WTC11 (cell line): ENCODE measurements at regions not wholly inside any gene's neighbourhood (a gene's known extent, or its start where the extent isn't known, plus 50 kb on each side); places are given as distances from the start of the nearest gene placed in this dataset.

ENCODE experiments used
- ATAC-seq: fragments of 200-7000 bp; cut with Tn5 transposase; 2 replicates; pipeline ENCODE4 v1.10.0; 2021; ENCODE audit warnings: mild to moderate bottlenecking, moderate library complexity
- CTCF ChIA-PET: fragments of 300-600 bp; sonication (Branson Sonifier 250); formaldehyde crosslinking; loops from one replicate; lab custom pipeline; 2021; ENCODE audit warnings: antibody characterized with exemption; lab: Charles Lee
- POLR2A ChIA-PET: fragments of 350-600 bp; sonication (Branson Sonifier 250); formaldehyde crosslinking; loops from one replicate; lab custom pipeline; 2021; ENCODE audit warnings: antibody characterized with exemption; lab: Charles Lee
- DNase-seq: peaks from one replicate; pipeline ENCODE4 v3.0.0; 2021; ENCODE audit warnings: low spot score
- H3K27ac Mint-ChIP-seq: 2 replicates; pipeline ENCODE4 v1.8.0; 2021; ENCODE audit warnings: mixed read lengths
- H3K27me3 Mint-ChIP-seq: 2 replicates; pipeline ENCODE4 v1.8.0; 2021; ENCODE audit warnings: low read depth, mild to moderate bottlenecking, moderate library complexity, mixed read lengths
- H3K36me3 Mint-ChIP-seq: 2 replicates; pipeline ENCODE4 v1.8.0; 2021; ENCODE audit warnings: mixed read lengths
- H3K4me1 Mint-ChIP-seq: 2 replicates; pipeline ENCODE4 v1.8.0; 2022; ENCODE audit warnings: mixed read lengths
- H3K4me3 Mint-ChIP-seq: 2 replicates; pipeline ENCODE4 v1.8.0; 2021; ENCODE audit warnings: mild to moderate bottlenecking, moderate library complexity, mixed read lengths
- H3K9me3 Mint-ChIP-seq: 2 replicates; pipeline ENCODE4 v1.8.0; 2021; ENCODE audit warnings: mixed read lengths
- AFF4 ChIP-seq: sonication (generic); formaldehyde crosslinking; IDR thresholded peaks from 2 replicates; pipeline ENCODE4 v1.8.1; 2023; ENCODE audit warnings: mild to moderate bottlenecking, missing genetic modification reagents, borderline replicate concordance
- ATF1 ChIP-seq: sonication (generic); formaldehyde crosslinking; IDR thresholded peaks from 2 replicates; pipeline ENCODE4 v1.8.1; 2023; ENCODE audit warnings: mild to moderate bottlenecking, moderate library complexity, missing genetic modification reagents
- CREB1 ChIP-seq: sonication (generic); formaldehyde crosslinking; IDR thresholded peaks from 2 replicates; pipeline ENCODE4 v1.8.0; 2023; ENCODE audit warnings: mild to moderate bottlenecking, missing genetic modification reagents
- GABPB1 ChIP-seq: sonication (generic); formaldehyde crosslinking; IDR thresholded peaks from 2 replicates; pipeline ENCODE4 v1.8.1; 2023; ENCODE audit warnings: mild to moderate bottlenecking, missing genetic modification reagents
- HMGXB4 ChIP-seq: sonication (generic); formaldehyde crosslinking; IDR thresholded peaks from 2 replicates; pipeline ENCODE4 v1.8.1; 2023; ENCODE audit warnings: mild to moderate bottlenecking, moderate library complexity, missing genetic modification reagents
- PRRX2 ChIP-seq: fragments of 250-450 bp; sonication (Bioruptor Pico); IDR thresholded peaks from 2 replicates; pipeline ENCODE4 v1.8.0; 2021; ENCODE audit warnings: mild to moderate bottlenecking
- SMAD3 ChIP-seq: sonication (generic); formaldehyde crosslinking; IDR thresholded peaks from 2 replicates; pipeline ENCODE4 v1.8.0; 2022; ENCODE audit warnings: missing genetic modification reagents, mild to moderate bottlenecking, borderline replicate concordance
- TCF7 ChIP-seq: sonication (generic); formaldehyde crosslinking; IDR thresholded peaks from 2 replicates; pipeline ENCODE4 v1.8.0; 2022; ENCODE audit warnings: mild to moderate bottlenecking, low read depth, missing genetic modification reagents, moderate library complexity
- USF1 ChIP-seq: sonication (generic); formaldehyde crosslinking; IDR thresholded peaks from 2 replicates; pipeline ENCODE4 v1.8.0; 2022; ENCODE audit warnings: mild to moderate bottlenecking, missing genetic modification reagents
- ZNF263 ChIP-seq: sonication (generic); formaldehyde crosslinking; IDR thresholded peaks from 2 replicates; pipeline ENCODE4 v1.8.1; 2022; ENCODE audit warnings: low read depth, mild to moderate bottlenecking, moderate library complexity, missing genetic modification reagents
- ZNF416 ChIP-seq: fragments of 250-450 bp; sonication (Bioruptor Pico); IDR thresholded peaks from 2 replicates; pipeline ENCODE4 v1.9.0; 2021; ENCODE audit warnings: mild to moderate bottlenecking, inconsistent platforms
- ZNF532 ChIP-seq: fragments of 250-450 bp; sonication (Bioruptor Pico); IDR thresholded peaks from 2 replicates; pipeline ENCODE4 v1.9.0; 2021; ENCODE audit warnings: mild to moderate bottlenecking, borderline replicate concordance
- TF ChIP-seq, protein P1 (sequence below): fragments of 200-600 bp; IDR thresholded peaks from 2 replicates; pipeline ENCODE4 v1.8.0; 2022; ENCODE audit warnings: antibody characterized with exemption
- TF ChIP-seq, protein P2 (sequence below): sonication (generic); formaldehyde crosslinking; conservative IDR thresholded peaks from 2 replicates; pipeline ENCODE4 v1.8.1; 2022; ENCODE audit warnings: mild to moderate bottlenecking, missing genetic modification reagents

GRCh38 chr3:8213286-8213685, 288.3 kb upstream of the LMCD1 start:
- POLR2A ChIA-PET, result no interaction called here
- CTCF ChIA-PET, result no interaction called here
- no peak overlapping the region for H3K27ac Mint-ChIP-seq
- ATAC-seq (no peak), DNase-seq (no peak)
- H3K4me3 Mint-ChIP-seq, result no peak overlapping the region
- peaks cover 32% of the 10 kb centered on the region for H3K9me3 Mint-ChIP-seq
- no peaks in the 10 kb centered on the region; the same call in 1 of the 2 replicates for H3K36me3 Mint-ChIP-seq
- H3K27me3 Mint-ChIP-seq, result no peaks in the 10 kb centered on the region
- H3K4me1 Mint-ChIP-seq, result peaks cover 7% of the 10 kb centered on the region
- TF ChIP-seq ZNF263 (no peak), SMAD3 (no peak), GABPB1 (CRISPR knock-in tag) (no peak), HMGXB4 (no peak), ZNF416 (CRISPR knock-in tag) (no peak), ZNF532 (CRISPR knock-in tag) (no peak), ATF1 (CRISPR knock-in tag) (no peak), AFF4 (CRISPR knock-in tag) (no peak), PRRX2 (CRISPR knock-in tag) (no peak), TCF7 (CRISPR knock-in tag) (no peak)
- TF ChIP-seq, protein P1, sequence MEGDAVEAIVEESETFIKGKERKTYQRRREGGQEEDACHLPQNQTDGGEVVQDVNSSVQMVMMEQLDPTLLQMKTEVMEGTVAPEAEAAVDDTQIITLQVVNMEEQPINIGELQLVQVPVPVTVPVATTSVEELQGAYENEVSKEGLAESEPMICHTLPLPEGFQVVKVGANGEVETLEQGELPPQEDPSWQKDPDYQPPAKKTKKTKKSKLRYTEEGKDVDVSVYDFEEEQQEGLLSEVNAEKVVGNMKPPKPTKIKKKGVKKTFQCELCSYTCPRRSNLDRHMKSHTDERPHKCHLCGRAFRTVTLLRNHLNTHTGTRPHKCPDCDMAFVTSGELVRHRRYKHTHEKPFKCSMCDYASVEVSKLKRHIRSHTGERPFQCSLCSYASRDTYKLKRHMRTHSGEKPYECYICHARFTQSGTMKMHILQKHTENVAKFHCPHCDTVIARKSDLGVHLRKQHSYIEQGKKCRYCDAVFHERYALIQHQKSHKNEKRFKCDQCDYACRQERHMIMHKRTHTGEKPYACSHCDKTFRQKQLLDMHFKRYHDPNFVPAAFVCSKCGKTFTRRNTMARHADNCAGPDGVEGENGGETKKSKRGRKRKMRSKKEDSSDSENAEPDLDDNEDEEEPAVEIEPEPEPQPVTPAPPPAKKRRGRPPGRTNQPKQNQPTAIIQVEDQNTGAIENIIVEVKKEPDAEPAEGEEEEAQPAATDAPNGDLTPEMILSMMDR, result no peak
- TF ChIP-seq, protein P2, sequence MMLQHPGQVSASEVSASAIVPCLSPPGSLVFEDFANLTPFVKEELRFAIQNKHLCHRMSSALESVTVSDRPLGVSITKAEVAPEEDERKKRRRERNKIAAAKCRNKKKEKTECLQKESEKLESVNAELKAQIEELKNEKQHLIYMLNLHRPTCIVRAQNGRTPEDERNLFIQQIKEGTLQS (CRISPR knock-in tag), result no peak
- TF ChIP-seq, all 79 proteins: peak for 0

DNA sequence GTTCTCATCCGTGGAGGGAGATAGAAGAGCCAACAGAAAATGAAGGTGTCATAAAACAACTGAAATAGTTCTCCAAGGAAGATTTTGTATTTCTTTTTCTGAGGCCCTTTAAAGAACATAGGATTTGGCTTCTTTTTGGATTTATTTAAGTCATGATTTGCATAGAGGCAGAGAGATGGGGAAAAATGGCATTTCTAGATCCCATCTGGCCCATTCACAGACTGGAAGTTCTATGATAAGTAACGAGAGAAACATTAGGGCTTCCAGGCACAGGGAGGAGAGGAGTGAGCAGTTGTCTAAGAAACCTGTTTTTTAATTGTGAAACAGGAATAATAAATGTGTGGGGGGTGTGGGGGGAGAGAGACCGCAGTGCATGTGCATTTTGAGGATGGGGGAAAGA, 285.8 kb upstream of the LMCD1 start:
- H3K4me1 Mint-ChIP-seq, result peaks cover 7% of the 10 kb centered on the region
- DNase-seq (no peak), ATAC-seq (no peak)
- H3K36me3 Mint-ChIP-seq, result no peaks in the 10 kb centered on the region; the same call in 1 of the 2 replicates
- peaks cover 30% of the 10 kb centered on the region for H3K9me3 Mint-ChIP-seq
- no peaks in the 10 kb centered on the region for H3K27me3 Mint-ChIP-seq
- no peak overlapping the region for H3K27ac Mint-ChIP-seq
- POLR2A ChIA-PET, result no interaction called here
- no peak overlapping the region for H3K4me3 Mint-ChIP-seq
- TF ChIP-seq USF1 (CRISPR knock-in tag), result no peak
- TF ChIP-seq HMGXB4, result no peak
- no peak for TF ChIP-seq CREB1
- CTCF ChIA-PET, result no interaction called here
